ENCODE measurements at regions not wholly inside any gene's neighbourhood (a gene's known extent, or its start where the extent isn't known, plus 50 kb on each side); places are given as distances from the start of the nearest gene placed in this dataset.

DNA sequence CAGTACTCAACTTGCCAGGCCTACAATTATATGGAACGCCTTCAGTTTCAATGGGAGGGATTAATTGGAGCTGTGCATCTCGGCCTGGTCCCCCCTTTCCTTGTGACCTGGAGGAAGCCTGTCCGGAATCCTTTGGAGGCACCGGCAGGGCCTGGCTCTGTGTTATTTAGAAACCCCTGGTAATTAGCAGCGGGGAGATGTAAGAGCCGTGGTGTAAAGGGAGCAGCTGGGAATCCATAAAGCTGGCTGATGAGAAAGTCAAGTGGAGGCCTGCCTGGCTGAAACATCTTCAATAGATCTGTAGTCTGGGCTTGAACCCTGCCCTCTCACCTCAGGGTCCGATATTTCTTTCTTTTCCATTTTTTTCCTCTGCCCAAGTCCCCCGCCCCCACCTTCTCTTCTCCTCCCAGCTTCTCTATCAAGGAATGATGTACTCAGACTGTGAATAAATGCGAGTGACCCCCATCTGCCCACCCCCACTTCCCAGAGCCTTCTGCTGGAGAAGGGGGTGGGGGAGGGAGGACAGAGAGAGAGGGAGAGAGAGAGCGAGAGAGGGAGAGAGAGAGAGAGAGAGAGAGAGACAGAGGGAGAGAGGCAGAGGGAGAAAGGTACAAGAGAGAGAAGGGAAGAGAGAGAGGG is 495.5 kb upstream of the ZFHX3 start:
- TF ChIP-seq, protein P1, sequence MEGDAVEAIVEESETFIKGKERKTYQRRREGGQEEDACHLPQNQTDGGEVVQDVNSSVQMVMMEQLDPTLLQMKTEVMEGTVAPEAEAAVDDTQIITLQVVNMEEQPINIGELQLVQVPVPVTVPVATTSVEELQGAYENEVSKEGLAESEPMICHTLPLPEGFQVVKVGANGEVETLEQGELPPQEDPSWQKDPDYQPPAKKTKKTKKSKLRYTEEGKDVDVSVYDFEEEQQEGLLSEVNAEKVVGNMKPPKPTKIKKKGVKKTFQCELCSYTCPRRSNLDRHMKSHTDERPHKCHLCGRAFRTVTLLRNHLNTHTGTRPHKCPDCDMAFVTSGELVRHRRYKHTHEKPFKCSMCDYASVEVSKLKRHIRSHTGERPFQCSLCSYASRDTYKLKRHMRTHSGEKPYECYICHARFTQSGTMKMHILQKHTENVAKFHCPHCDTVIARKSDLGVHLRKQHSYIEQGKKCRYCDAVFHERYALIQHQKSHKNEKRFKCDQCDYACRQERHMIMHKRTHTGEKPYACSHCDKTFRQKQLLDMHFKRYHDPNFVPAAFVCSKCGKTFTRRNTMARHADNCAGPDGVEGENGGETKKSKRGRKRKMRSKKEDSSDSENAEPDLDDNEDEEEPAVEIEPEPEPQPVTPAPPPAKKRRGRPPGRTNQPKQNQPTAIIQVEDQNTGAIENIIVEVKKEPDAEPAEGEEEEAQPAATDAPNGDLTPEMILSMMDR (CRISPR knock-in tag; IDR thresholded peaks at IDR 0.05) = no peak
- TF ChIP-seq HDAC2 (CRISPR knock-in tag; IDR thresholded peaks at IDR 0.05) (no peak), KAT2B (IDR thresholded peaks at IDR 0.05; ENCODE audit: borderline replicate concordance, low read depth, low read length) (no peak)

Measured in HepG2 (cell line).